NB4 (cell line): ENCODE measurements at regions not wholly inside any gene's neighbourhood (a gene's known extent, or its start where the extent isn't known, plus 50 kb on each side); places are given as distances from the start of the nearest gene placed in this dataset.

ENCODE experiments used
- POLR2A ChIP-seq: IDR thresholded peaks from 2 replicates; pipeline ENCODE4 v1.6.1; 2011; ENCODE audit warnings: mild to moderate bottlenecking; ENCODE audit not compliant: insufficient read length; ENCODE audit errors: extremely low read depth
- TF ChIP-seq, protein P1 (sequence below): IDR thresholded peaks from one replicate; pipeline ENCODE4 v1.5.1; 2012; ENCODE audit warnings: low read depth, low read length

- TF ChIP-seq, protein P1, sequence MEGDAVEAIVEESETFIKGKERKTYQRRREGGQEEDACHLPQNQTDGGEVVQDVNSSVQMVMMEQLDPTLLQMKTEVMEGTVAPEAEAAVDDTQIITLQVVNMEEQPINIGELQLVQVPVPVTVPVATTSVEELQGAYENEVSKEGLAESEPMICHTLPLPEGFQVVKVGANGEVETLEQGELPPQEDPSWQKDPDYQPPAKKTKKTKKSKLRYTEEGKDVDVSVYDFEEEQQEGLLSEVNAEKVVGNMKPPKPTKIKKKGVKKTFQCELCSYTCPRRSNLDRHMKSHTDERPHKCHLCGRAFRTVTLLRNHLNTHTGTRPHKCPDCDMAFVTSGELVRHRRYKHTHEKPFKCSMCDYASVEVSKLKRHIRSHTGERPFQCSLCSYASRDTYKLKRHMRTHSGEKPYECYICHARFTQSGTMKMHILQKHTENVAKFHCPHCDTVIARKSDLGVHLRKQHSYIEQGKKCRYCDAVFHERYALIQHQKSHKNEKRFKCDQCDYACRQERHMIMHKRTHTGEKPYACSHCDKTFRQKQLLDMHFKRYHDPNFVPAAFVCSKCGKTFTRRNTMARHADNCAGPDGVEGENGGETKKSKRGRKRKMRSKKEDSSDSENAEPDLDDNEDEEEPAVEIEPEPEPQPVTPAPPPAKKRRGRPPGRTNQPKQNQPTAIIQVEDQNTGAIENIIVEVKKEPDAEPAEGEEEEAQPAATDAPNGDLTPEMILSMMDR, result no peak
- TF ChIP-seq POLR2A, result no peak
These were observed 567.6 kb upstream of the MMS22L start for GRCh38 chr6:97850458-97851212.
